ENCODE measurements at regions not wholly inside any gene's neighbourhood (a gene's known extent, or its start where the extent isn't known, plus 50 kb on each side); places are given as distances from the start of the nearest gene placed in this dataset.
"Not testable (repeated sequence)": the region's sequence is repeated elsewhere in the genome, so short reads cannot be mapped to it uniquely, and the experiment has no call there.

- TF ChIP-seq ZBTB33 (IDR thresholded peaks at IDR 0.05; ENCODE audit: borderline replicate concordance, low read depth) (no peak), FOXM1 (IDR thresholded peaks at IDR 0.05; ENCODE audit: low read depth) (no peak), MAX (IDR thresholded peaks at IDR 0.05; ENCODE audit: low read depth) (no peak)
- TF ChIP-seq, protein P1, sequence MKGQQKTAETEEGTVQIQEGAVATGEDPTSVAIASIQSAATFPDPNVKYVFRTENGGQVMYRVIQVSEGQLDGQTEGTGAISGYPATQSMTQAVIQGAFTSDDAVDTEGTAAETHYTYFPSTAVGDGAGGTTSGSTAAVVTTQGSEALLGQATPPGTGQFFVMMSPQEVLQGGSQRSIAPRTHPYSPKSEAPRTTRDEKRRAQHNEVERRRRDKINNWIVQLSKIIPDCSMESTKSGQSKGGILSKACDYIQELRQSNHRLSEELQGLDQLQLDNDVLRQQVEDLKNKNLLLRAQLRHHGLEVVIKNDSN (IDR thresholded peaks at IDR 0.05; ENCODE audit: borderline replicate concordance, low read depth), result no peak
These were observed 624.0 kb upstream of the IGFBP7 start (continued) for GRCh38 chr4:57734104-57734670.

DNA sequence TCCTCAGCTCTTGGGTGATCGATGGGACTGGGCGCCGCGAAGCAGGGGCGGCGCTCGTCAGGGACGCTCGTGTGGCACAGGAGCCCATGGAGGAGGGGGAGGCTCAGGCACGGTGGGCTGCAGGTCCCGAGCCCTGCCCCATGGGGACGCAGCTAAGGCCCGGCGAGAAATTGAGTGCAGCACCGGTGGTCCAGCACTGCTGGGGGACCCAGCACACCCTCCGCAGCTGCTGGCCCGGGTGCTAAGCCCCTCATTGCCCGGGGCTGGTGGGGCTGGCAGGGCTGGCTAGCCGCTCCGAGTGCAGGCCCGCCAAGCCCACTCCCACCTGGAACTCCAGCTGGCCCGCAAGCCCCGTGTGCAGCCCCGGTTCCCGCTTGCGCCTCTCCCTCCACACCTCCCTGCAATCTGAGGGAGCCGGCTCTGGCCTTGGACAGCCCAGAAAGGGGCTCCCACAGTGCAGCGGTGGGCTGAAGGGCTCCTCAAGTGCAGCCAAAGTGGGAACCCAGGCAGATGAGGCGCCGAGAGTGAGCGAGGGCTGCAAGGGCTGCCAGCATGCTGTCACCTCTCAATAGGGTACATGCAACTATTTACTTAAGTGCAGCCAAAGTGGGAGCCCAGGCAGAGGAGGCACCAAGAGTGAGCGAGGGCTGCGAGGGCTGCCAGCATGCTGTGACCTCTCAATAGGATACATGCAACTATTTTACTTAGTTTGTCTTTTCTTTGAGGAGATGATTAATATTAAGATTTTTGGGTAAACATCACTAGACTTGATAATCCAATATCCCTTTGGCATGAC lies 619.8 kb upstream of the IGFBP7 start:
- H2AFZ ChIP-seq (ENCODE audit: low read depth); POLR2A ChIA-PET; H3K4me2 ChIP-seq; H3F3A ChIP-seq (replicated peaks; ENCODE audit: insufficient read depth); H4K20me1 ChIP-seq (ENCODE audit: insufficient read depth); H3K36me3 ChIP-seq (replicated peaks in 1 of 2; ENCODE audit: control insufficient read depth in 1 of 2, insufficient read depth in 2 of 2, low read length in 1 of 2); H3K27me3 ChIP-seq (ENCODE audit: insufficient read depth); H3K9me3 ChIP-seq; CTCF ChIA-PET; H3K27ac ChIP-seq (ENCODE audit: low read depth in 2 of 2, low read length in 1 of 2); DNase-seq; H3K79me2 ChIP-seq (ENCODE audit: insufficient read depth); H3K4me1 ChIP-seq (ENCODE audit: control insufficient read depth in 1 of 2, insufficient read depth in 2 of 2, low read depth in 1 of 2, low read length in 1 of 2); H3K9ac ChIP-seq; H3K4me3 ChIP-seq (ENCODE audit: low read depth in 2 of 2, low read length in 1 of 2); H3K9me2 ChIP-seq: not testable (repeated sequence)
- 69% methylated on average over 5 of the region's 33 CpGs for WGBS (ENCODE audit: low lambda C conversion rate)

GRCh38 chr4:57726154-57726553 lies 616.0 kb upstream of the IGFBP7 start:
- ChIA-PET POLR2A (no interaction called here), CTCF (no interaction called here)
- Histone ChIP-seq H3K9me2 (no peaks in the 10 kb centered on the region), H2AFZ (ENCODE audit: low read depth) (no peak overlapping the region), H3K4me2 (no peak overlapping the region), H3K9ac (no peak overlapping the region), H3K79me2 (ENCODE audit: insufficient read depth) (no peaks in the 10 kb centered on the region), H3K36me3 (replicated peaks in 1 of 2; ENCODE audit: control insufficient read depth in 1 of 2, insufficient read depth in 2 of 2, low read length in 1 of 2) (no peaks in the 10 kb centered on the region), H3F3A (replicated peaks; ENCODE audit: insufficient read depth) (no peaks in the 10 kb centered on the region), H3K27ac (ENCODE audit: low read depth in 2 of 2, low read length in 1 of 2) (no peak overlapping the region), H3K27me3 (ENCODE audit: insufficient read depth) (no peaks in the 10 kb centered on the region), H3K9me3 (no peaks in the 10 kb centered on the region), H4K20me1 (ENCODE audit: insufficient read depth) (no peaks in the 10 kb centered on the region), H3K4me1 (ENCODE audit: control insufficient read depth in 1 of 2, insufficient read depth in 2 of 2, low read depth in 1 of 2, low read length in 1 of 2) (no peaks in the 10 kb centered on the region), H3K4me3 (ENCODE audit: low read depth in 2 of 2, low read length in 1 of 2) (no peak overlapping the region)
- TF ChIP-seq FOXM1 (IDR thresholded peaks at IDR 0.05; ENCODE audit: low read depth) (no peak), POLR2AphosphoS5 (IDR thresholded peaks at IDR 0.05; ENCODE audit: low read depth, low read length) (no peak), NRF1 (IDR thresholded peaks at IDR 0.05; ENCODE audit: low read depth, low read length) (no peak), RAD21 (IDR thresholded peaks at IDR 0.05; ENCODE audit: low read length) (no peak), NFIC (IDR thresholded peaks at IDR 0.05; ENCODE audit: borderline replicate concordance) (no peak), GABPA (IDR thresholded peaks at IDR 0.05; ENCODE audit: low read depth) (no peak), CTCF (IDR thresholded peaks at IDR 0.05) (no peak), MXI1 (IDR thresholded peaks at IDR 0.05; ENCODE audit: low read depth, low read length) (no peak), USF2 (IDR thresholded peaks at IDR 0.05; ENCODE audit: borderline replicate concordance, low read depth, low read length) (no peak)
- TF ChIP-seq, protein P2, sequence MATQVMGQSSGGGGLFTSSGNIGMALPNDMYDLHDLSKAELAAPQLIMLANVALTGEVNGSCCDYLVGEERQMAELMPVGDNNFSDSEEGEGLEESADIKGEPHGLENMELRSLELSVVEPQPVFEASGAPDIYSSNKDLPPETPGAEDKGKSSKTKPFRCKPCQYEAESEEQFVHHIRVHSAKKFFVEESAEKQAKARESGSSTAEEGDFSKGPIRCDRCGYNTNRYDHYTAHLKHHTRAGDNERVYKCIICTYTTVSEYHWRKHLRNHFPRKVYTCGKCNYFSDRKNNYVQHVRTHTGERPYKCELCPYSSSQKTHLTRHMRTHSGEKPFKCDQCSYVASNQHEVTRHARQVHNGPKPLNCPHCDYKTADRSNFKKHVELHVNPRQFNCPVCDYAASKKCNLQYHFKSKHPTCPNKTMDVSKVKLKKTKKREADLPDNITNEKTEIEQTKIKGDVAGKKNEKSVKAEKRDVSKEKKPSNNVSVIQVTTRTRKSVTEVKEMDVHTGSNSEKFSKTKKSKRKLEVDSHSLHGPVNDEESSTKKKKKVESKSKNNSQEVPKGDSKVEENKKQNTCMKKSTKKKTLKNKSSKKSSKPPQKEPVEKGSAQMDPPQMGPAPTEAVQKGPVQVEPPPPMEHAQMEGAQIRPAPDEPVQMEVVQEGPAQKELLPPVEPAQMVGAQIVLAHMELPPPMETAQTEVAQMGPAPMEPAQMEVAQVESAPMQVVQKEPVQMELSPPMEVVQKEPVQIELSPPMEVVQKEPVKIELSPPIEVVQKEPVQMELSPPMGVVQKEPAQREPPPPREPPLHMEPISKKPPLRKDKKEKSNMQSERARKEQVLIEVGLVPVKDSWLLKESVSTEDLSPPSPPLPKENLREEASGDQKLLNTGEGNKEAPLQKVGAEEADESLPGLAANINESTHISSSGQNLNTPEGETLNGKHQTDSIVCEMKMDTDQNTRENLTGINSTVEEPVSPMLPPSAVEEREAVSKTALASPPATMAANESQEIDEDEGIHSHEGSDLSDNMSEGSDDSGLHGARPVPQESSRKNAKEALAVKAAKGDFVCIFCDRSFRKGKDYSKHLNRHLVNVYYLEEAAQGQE (IDR thresholded peaks at IDR 0.05; ENCODE audit: low read depth, low read length), result no peak
- no peak for DNase-seq
- WGBS (ENCODE audit: low lambda C conversion rate), result 24% methylated on average over 2 of the region's 2 CpGs

Measured in SK-N-SH (cell line).